GM18861 (cell line): ENCODE measurements at regions not wholly inside any gene's neighbourhood (a gene's known extent, or its start where the extent isn't known, plus 50 kb on each side); places are given as distances from the start of the nearest gene placed in this dataset.

ENCODE experiments used
- ATAC-seq: cut with Tn5 transposase; IDR thresholded peaks from one replicate; pipeline ENCODE4 v1.9.1; 2021; ENCODE audit not compliant: unreplicated experiment

GRCh38 chr5:51746023-51746422 is 362.8 kb downstream of the ISL1 start:
- ATAC-seq, result no peak

GRCh38 chr5:51748647-51749046 is 365.4 kb downstream of the ISL1 start:
- no peak for ATAC-seq
